Mucosa of stomach (tissue), 1 donor: ENCODE measurements at regions not wholly inside any gene's neighbourhood (a gene's known extent, or its start where the extent isn't known, plus 50 kb on each side); places are given as distances from the start of the nearest gene placed in this dataset.

Experiments
- H3K27me3 ChIP-seq: one replicate; pipeline ENCODE4 v1.7.0; 2013; ENCODE audit warnings: mild to moderate bottlenecking, low read length; ENCODE audit not compliant: control insufficient read depth, insufficient read depth
- H3K36me3 ChIP-seq: one replicate; pipeline ENCODE4 v1.7.0; 2013; ENCODE audit warnings: low read length; ENCODE audit not compliant: control insufficient read depth, insufficient read depth
- H3K4me1 ChIP-seq: one replicate; pipeline ENCODE4 v1.7.0; 2013; ENCODE audit warnings: mild to moderate bottlenecking, low read length; ENCODE audit not compliant: control insufficient read depth, insufficient read depth
- H3K4me3 ChIP-seq: one replicate; pipeline ENCODE4 v1.7.0; 2013; ENCODE audit warnings: low read length
- H3K9ac ChIP-seq: one replicate; pipeline ENCODE4 v1.7.0; 2013; ENCODE audit warnings: mild to moderate bottlenecking, low read length, moderate library complexity
- H3K9me3 ChIP-seq: one replicate; pipeline ENCODE4 v1.7.0; 2013; ENCODE audit warnings: mild to moderate bottlenecking, low read length, moderate library complexity; ENCODE audit not compliant: control insufficient read depth
- donor health status: Pancreatic carcinoma.

DNA sequence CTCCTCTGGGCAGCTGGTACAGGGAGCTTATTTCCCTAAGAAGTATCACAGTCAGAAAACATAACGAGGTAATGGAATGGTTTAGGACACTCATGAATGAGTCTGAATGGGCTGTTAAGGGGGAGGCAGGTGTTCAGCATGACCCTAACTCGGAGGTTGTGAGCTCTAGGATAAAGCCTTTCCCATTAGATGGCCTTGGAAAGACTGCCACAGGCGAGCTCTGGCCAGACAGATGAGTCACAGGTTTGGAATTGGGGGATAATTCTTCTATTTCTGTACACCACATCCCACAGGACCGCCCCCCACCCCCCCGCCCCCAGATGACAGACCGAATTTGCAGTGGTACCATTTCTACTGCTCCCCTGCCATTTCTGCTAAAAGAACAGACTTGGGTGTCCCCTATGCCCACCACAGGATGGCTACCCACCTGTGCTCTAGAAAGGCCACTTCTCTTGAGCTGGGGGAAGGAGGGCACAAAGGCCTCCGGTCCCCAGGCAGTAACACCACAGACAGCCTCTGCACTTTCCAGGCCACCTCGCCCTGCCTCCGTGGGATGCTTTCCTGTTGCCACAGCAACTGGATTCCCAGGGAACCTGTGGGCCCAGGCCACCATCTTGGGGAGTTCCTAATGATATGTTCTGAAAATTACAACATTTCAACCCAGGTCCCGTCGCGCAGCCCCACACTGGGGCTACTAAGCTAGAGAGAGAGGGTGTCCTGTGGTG is 76.7 kb downstream of the TRIM29 start:
- no peaks in the 10 kb centered on the region for H3K4me1 ChIP-seq
- no peak overlapping the region for H3K4me3 ChIP-seq
- H3K36me3 ChIP-seq: no peaks in the 10 kb centered on the region
- peaks cover 11% of the 10 kb centered on the region for H3K27me3 ChIP-seq
- no peak overlapping the region for H3K9ac ChIP-seq
- no peaks in the 10 kb centered on the region for H3K9me3 ChIP-seq

DNA sequence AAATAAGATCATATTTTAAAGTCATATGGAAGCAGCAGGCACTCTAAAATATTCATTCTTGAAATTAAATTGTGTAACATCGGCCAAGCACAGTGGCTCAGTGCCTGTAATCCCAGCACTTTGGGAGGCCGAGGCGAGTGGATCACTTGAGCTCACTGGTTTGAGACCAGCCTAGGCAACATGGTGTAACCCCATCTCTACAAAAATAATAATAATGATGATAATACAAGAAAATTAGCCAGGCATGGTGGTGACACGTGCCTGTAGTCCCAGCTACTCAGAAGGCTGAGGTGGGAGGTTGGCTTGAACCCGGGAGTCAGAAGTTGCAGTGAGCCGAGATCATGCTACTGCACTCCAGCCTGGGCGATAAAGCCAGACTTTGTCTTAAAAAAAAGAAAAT is 77.4 kb downstream of the TRIM29 start:
- H3K9me3 ChIP-seq: no peaks in the 10 kb centered on the region
- H3K9ac ChIP-seq: no peak overlapping the region
- H3K4me3 ChIP-seq: no peak overlapping the region
- H3K27me3 ChIP-seq: peaks cover 11% of the 10 kb centered on the region
- no peaks in the 10 kb centered on the region for H3K4me1 ChIP-seq
- no peaks in the 10 kb centered on the region for H3K36me3 ChIP-seq

DNA sequence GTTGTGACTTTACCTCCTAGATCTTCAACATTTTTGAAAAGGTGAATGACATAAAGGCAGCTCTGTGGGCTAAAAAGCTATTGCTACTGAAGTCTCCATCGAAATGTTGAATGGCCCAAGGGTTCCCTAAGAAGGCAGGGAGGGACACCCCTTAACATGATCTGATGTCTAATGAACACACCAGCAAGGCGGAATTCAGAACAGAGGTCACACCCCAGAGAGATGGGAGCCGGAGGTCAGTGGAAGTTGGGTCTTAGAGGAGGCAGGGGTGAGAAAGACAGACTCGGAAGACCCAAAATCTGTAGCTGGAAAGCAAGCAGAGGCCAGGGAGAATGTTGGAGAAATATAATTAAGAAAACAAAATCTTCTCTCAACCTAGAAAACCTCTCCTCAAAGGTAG is 79.0 kb downstream of the TRIM29 start:
- Histone ChIP-seq H3K9ac (no peak overlapping the region), H3K9me3 (no peaks in the 10 kb centered on the region), H3K4me3 (no peak overlapping the region), H3K36me3 (no peaks in the 10 kb centered on the region), H3K27me3 (peaks cover 9% of the 10 kb centered on the region), H3K4me1 (no peaks in the 10 kb centered on the region)

DNA sequence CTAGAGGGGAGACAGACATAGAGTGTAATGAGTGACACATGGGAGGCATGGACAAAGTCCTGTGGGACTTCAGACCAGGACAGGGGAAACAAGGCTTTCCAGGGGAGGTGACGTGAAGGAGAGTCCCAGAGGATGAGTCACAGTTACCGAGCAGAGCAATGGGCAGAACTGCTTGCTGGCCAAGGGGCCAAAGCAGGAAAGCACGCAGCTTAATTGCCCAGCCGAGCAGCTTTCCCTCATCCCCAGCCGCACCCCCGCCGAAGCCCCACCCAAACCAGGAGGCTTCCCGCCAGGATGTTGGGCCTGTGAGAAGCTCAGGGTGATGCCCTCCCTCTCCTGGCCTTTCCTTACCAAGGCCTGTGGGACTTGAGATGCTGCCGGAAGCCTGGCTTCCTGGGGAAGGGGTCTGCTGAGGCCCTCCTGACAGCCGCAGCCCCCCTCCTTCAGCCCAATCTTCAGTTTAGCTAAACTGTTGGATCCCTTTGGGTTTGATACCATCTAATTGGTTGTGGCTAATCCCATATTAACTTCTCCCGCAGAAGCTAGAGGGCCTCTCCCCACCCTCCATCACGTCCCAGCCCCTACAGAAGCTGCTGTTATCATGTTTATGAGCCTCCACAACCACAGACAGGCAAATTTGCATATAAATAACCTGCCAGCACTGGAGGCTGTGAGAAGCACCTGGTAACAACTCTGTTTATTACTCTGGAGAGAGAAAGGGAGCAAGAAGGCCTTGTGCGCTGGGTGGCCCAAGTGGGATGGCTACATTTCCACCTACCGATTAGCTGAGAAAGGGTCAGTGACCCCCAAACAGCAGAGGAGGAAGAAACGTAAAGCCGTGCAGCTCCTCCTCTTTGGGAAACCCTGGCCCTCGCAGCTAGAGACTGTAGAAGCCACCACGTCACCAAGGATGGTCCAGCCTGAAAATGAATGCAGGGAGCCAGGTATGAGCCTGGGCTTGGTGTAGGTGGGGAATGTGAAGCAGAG is 80.0 kb downstream of the TRIM29 start:
- H3K27me3 ChIP-seq: peaks cover 8% of the 10 kb centered on the region
- H3K9ac ChIP-seq: no peak overlapping the region
- no peak overlapping the region for H3K4me3 ChIP-seq
- H3K36me3 ChIP-seq: no peaks in the 10 kb centered on the region
- no peaks in the 10 kb centered on the region for H3K4me1 ChIP-seq
- H3K9me3 ChIP-seq: no peaks in the 10 kb centered on the region

DNA sequence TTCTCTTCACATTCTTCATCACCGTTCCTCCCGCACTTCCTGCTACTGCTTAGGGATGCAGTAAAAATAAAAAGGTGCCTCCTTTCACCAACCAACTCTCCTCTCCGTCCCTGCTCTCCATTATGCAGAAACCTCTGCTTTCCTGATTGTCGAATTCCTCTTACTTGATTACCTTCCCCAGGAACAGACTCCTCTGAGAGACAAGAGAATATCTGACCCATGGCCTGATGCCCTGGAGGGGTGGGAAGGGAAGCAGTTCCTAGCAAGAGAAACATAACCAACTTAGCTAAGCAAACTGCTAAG is 80.9 kb downstream of the TRIM29 start:
- Histone ChIP-seq H3K4me1 (no peaks in the 10 kb centered on the region), H3K9me3 (no peaks in the 10 kb centered on the region), H3K4me3 (no peak overlapping the region), H3K36me3 (no peaks in the 10 kb centered on the region), H3K27me3 (peaks cover 5% of the 10 kb centered on the region), H3K9ac (no peak overlapping the region)

DNA sequence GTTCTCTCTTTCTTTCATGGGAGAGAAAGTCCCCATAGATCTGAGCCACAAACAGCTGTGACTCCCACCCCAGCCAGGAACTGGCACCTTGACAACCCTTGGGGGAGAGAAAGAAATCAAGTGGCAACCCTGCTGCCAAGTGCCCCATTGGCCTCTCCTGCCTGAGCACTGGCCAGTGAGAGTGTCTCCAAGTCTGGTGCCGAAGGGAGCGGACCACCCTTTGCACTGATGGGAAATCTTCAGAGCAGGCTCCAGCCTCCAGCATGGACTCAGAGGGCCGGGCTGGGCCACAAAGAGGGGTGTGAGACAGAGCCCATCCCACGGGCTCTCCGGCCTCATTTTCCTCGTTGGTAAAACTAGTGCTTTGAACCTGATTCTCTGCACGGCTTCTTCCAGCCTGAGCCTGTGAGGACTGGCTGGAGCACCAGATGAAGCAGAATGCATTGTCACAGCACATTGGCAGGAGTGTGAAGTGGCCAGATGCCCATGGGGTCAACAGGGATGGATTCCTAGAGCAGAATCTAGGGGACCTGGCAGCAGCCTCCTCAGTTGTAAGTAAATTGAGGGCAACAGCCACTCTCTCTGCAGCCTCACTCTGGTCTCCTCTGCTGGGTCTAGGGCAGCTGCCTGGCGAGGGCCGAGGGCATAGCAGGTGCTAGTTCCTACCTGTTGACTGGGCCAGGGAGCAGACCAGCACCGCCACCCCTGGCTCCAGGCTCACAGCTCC is 81.4 kb downstream of the TRIM29 start:
- Histone ChIP-seq H3K4me1 (no peaks in the 10 kb centered on the region), H3K36me3 (no peaks in the 10 kb centered on the region), H3K9ac (no peak overlapping the region), H3K27me3 (peaks cover 4% of the 10 kb centered on the region), H3K9me3 (no peaks in the 10 kb centered on the region), H3K4me3 (no peak overlapping the region)

DNA sequence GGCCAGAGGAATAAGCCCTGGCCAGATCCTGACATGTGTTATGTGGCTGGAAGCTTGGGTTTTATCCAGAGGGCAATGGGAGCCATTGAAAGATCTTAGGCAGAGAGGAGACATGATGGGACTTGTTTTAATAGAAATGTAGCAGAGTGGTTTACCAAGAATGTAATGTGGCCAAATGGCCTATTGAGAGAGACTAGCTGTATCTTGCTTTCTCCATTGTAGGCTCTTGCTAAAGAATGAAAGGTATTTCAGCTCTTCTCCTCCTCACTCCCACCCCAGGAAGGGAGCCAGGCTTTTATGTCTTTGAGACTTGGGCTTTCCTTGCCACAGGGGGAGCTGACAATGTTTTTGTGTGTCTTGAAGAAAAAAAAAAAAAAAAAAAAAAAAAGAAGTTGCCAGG is 82.3 kb downstream of the TRIM29 start:
- Histone ChIP-seq H3K4me1 (no peaks in the 10 kb centered on the region), H3K4me3 (no peak overlapping the region), H3K27me3 (peaks cover 4% of the 10 kb centered on the region), H3K9me3 (no peaks in the 10 kb centered on the region), H3K36me3 (no peaks in the 10 kb centered on the region), H3K9ac (no peak overlapping the region)

DNA sequence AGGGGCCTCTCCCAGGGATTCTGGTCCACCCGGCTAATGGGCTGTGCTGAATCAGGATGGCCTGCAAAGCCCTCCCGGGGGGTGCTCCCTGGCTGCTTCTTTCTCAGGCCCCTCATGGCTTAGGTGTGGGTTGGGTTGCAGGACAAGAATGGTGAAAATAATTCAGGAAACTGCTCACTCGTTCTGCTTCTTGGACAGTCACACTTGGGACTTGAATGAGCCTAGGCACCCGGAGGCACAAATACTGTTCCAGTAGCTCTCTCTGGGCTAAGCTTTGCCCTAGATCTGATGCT is 83.2 kb downstream of the TRIM29 start:
- H3K36me3 ChIP-seq: no peaks in the 10 kb centered on the region
- H3K4me3 ChIP-seq: no peak overlapping the region
- no peak overlapping the region for H3K9ac ChIP-seq
- H3K9me3 ChIP-seq: no peaks in the 10 kb centered on the region
- no peaks in the 10 kb centered on the region for H3K4me1 ChIP-seq
- peaks cover 4% of the 10 kb centered on the region for H3K27me3 ChIP-seq

DNA sequence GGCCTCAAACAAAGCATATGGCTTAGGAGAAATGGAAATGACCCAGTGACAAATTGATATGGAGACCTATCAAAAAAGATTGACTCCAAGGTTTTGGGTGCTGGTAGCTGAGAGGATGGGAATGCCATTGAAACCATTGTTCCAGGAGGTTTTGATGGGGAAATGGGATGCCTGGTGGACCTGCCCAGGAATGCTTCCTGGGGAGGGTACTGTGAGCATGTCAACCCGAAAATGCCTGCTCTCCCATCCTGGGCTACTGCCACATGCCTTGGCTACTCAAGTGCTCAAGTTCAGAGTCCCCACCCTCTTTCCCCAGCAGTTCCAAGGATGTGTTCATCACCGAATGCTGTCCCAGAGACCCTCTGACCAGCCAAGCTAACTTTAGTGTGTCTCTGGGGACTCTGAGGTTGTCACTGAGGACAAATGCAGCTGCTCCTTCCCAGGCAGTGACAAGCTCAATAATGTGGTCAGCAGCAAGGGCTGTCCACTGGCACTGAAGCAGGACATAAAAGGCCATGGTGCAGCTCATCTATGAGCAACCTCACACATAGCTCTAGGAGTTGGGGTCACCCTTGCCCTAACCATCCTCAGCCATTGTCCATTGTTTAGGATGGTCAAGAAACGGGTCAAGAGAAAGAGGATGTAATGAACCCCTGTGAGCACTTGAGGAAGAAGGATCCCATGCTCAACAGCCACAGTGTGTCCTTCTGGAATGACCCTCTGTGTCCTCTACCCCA is 83.7 kb downstream of the TRIM29 start:
- Histone ChIP-seq H3K4me1 (no peaks in the 10 kb centered on the region), H3K4me3 (no peak overlapping the region), H3K36me3 (no peaks in the 10 kb centered on the region), H3K9me3 (no peaks in the 10 kb centered on the region), H3K27me3 (peaks cover 4% of the 10 kb centered on the region), H3K9ac (no peak overlapping the region)

DNA sequence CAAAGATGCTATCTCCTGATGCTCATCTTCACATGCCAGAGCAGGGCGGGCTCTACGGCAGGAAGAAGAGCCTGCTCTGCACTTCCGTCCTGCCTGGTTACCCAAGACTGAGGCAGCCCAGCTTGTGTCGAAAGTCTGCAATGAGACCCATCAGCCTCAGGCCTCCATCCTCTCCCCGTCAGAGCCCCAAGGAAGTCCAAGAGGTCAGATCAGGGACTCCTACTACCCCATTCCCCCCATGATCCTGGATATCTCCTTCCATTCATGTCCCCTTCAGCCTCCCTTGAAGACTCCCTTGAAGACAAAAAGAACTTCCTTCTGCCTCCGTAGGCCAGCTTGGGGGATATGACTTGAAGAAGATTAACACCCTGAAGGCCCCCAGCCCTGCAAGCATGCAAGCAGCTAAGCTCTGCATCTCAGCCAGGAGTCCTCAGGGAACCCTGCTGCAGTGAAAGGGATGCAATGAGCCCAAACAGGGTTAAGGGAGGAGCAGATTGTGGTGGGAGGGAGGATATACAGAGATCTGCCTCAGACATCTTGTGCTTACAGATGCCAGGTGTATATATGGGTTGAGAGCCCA is 85.6 kb downstream of the TRIM29 start:
- Histone ChIP-seq H3K4me3 (no peak overlapping the region), H3K36me3 (no peaks in the 10 kb centered on the region), H3K27me3 (no peaks in the 10 kb centered on the region), H3K4me1 (no peaks in the 10 kb centered on the region), H3K9me3 (no peaks in the 10 kb centered on the region), H3K9ac (no peak overlapping the region)

DNA sequence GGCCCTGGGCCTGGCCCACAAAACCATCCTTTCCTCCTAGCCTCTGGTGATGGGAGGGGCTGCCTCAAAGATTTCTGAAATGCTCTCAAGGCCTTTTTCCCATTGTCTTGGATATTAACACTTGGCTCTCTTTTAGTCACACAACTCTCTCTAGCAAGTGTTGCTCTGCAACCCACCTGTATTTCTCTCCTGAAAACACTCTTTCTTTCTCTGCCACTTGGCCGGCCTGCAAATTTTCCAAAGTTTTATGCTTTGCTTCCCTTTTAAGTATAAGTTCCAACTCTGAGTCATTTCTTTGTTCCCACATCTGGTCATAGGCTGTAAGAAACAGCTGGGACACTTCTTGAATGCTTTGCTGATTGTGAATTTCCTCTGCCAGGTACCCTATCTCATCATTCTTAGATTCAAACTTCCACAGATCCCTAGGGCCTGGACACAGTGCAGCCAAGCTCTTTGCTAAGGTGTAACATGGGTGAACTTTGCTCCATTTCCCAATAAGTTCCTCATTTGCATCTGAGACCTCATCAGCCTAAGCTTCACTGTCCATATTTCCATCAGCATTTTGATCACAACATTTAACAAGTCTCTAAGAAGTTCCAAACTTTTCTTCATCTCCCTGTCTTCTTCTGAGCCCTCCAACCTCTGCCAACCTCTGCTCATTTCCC is 93.8 kb downstream of the TRIM29 start:
- Histone ChIP-seq H3K36me3 (no peaks in the 10 kb centered on the region), H3K4me3 (no peak overlapping the region), H3K9ac (no peak overlapping the region), H3K9me3 (no peaks in the 10 kb centered on the region), H3K27me3 (no peaks in the 10 kb centered on the region), H3K4me1 (no peaks in the 10 kb centered on the region)
